T-cell (primary cell): ENCODE measurements at regions not wholly inside any gene's neighbourhood (a gene's known extent, or its start where the extent isn't known, plus 50 kb on each side); places are given as distances from the start of the nearest gene placed in this dataset.
A peak's percentile ranks its signal among the peaks of the same experiment; 100 is the strongest.

Source experiments
- ATAC-seq, 4 experiments: fragments of 200-7000 bp in 3 of 4; fragments of 150-1000 bp in 1 of 4; cut with Tn5 transposase; replicated peaks in 1 of 4; 1 replicate in 3 of 4; 2 replicates in 1 of 4; pipeline ENCODE4 v1.10.0; 2021; ENCODE audit warnings: moderate library complexity in 3 of 4, mild to moderate bottlenecking in 2 of 4, moderate number of reproducible peaks in 1 of 4
- CTCF ChIA-PET, 2 donors: fragments of 300-600 bp; sonication (Branson Sonifier 250); formaldehyde crosslinking; loops; one replicate each; lab custom pipeline; 2022; ENCODE audit warnings: antibody characterized with exemption in 2 of 2; lab: Charles Lee
- POLR2A ChIA-PET, 2 donors: fragments of 300-600 bp; sonication (Branson Sonifier 250); formaldehyde crosslinking; loops; one replicate each; lab custom pipeline; 2022; ENCODE audit warnings: antibody characterized with exemption in 2 of 2; lab: Charles Lee
- DNase-seq, 35 experiments: peaks; one replicate each; pipeline versions ENCODE4 v3.0.0 to v3.0.0-alpha.2; 2013 to 2023
- H3K27ac ChIP-seq: one replicate; pipeline ENCODE4 v1.5.1; 2013; ENCODE audit warnings: low read length
- H3K27me3 ChIP-seq, 2 experiments: replicated peaks in 1 of 2; 1 replicate in 1 of 2; 2 replicates in 1 of 2; pipeline versions ENCODE4 v1.6.1 to v1.7.0; 2013; ENCODE audit warnings: low read length in 1 of 2, mixed read lengths in 1 of 2; ENCODE audit not compliant: control insufficient read depth in 2 of 2, insufficient read depth in 2 of 2; ENCODE audit errors: extremely low read depth in 1 of 2
- H3K36me3 ChIP-seq, 2 donors: 1 replicate in 1 of 2; 2 replicates in 1 of 2; pipeline versions ENCODE4 v1.6.1 to v1.7.0; 2013; ENCODE audit warnings: low read length in 1 of 2; ENCODE audit not compliant: control insufficient read depth in 2 of 2, insufficient read depth in 1 of 2; ENCODE audit errors: extremely low read depth in 1 of 2
- H3K4me1 ChIP-seq, 2 experiments: 1 replicate in 1 of 2; 2 replicates in 1 of 2; pipeline versions ENCODE4 v1.6.1 to v1.7.0; 2013; ENCODE audit warnings: low read length in 2 of 2, mixed read lengths in 1 of 2; ENCODE audit not compliant: insufficient read depth in 2 of 2, control insufficient read depth in 1 of 2; ENCODE audit errors: extremely low read depth in 1 of 2
- H3K4me3 ChIP-seq, 2 donors: 1 replicate in 1 of 2; 2 replicates in 1 of 2; pipeline versions ENCODE4 v1.5.1 to v1.7.0; 2013; ENCODE audit warnings: mild to moderate bottlenecking in 2 of 2, low read length in 1 of 2, moderate library complexity in 1 of 2; ENCODE audit not compliant: control insufficient read depth in 1 of 2; ENCODE audit errors: extremely low read depth in 1 of 2
- H3K9me3 ChIP-seq: 2 replicates; pipeline ENCODE4 v1.7.0; 2013
- H3K27ac Mint-ChIP-seq, 2 donors: one replicate each; pipeline ENCODE4 v1.8.0; 2020 to 2021; ENCODE audit warnings: mild to moderate bottlenecking in 2 of 2, mixed read lengths in 2 of 2
- H3K27me3 Mint-ChIP-seq, 2 donors: one replicate each; pipeline ENCODE4 v1.8.0; 2021 to 2022; ENCODE audit warnings: mixed read lengths in 2 of 2
- H3K36me3 Mint-ChIP-seq: one replicate; pipeline ENCODE4 v1.8.0; 2021; ENCODE audit warnings: mixed read lengths
- H3K4me1 Mint-ChIP-seq, 3 donors: one replicate each; pipeline ENCODE4 v1.8.0; 2020 to 2022; ENCODE audit warnings: mixed read lengths in 3 of 3, mild to moderate bottlenecking in 1 of 3
- H3K4me3 Mint-ChIP-seq, 3 donors: one replicate each; pipeline ENCODE4 v1.8.0; 2020 to 2022; ENCODE audit warnings: mild to moderate bottlenecking in 3 of 3, mixed read lengths in 3 of 3, moderate library complexity in 3 of 3
- H3K9me3 Mint-ChIP-seq, 3 donors: one replicate each; pipeline ENCODE4 v1.8.0; 2020 to 2022; ENCODE audit warnings: mixed read lengths in 3 of 3
- WGBS: methylation state at CpG from one replicate; pipeline ENCODE4 v1.1.5; 2013; ENCODE audit warnings: missing lambda C conversion rate; ENCODE audit not compliant: insufficient coverage; 5-methylcytosine and 5-hydroxymethylcytosine counted together

DNA sequence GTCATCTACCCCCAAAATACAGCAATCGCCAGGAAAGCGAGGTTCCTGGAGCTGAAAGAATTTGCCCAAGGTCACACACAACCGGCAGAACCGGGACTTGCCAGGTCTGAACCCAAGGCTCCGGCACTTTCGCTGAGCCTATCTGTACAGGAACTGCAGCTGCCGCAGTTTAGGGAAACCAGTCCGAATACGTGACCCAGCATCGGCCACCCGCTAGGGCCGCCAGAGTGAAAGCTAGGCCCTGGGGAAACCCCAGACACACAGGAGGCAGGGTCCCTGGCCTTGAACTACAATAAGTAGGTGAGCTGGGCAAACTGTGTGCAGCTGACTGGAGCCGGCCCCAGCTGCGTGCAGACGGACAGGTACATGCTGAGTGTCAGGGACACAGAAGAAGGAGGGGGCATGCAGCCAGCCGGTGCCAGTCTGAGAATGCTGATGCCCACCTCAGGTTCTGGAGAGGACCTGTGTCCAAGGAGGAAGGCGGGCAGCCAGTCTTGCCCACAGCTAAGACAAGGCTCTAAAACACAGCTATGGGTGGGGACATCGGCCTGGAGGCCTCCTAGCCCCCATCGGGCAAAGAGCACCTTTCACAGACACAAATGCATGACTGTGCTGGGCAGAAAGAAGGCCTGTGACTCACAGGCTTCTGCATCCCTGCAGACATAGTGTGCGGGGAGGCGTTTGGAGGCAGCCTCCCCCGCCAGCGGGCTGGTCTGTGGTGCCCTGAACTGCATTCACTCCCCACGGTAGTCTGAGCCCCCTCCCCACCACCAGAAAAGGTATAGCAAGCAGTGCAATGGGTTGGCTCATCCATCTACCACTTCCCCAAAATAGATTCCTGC lies 107.4 kb upstream of the ID2 start:
- Mint-ChIP-seq H3K4me1 (peaks cover 33 to 44% (median 34%) of the 10 kb centered on the region in 3 donors), H3K9me3 (no peaks in the 10 kb centered on the region), H3K27me3 (peaks cover 7 to 8% of the 10 kb centered on the region in 2 donors), H3K27ac (peak overlapping the region in 1 of 2 donors; percentile 15), H3K4me3 (peak overlapping the region; percentile 3 to 67 (median 32)), H3K36me3 (no peaks in the 10 kb centered on the region)
- DNase-seq (peak in 1 of 35 experiments; percentile 5), ATAC-seq (no peak)
- peaks cover 0 to 31% of the 10 kb centered on the region in 2 experiments for H3K27me3 ChIP-seq
- CTCF ChIA-PET = no interaction called here
- H3K4me3 ChIP-seq = no peak overlapping the region
- H3K27ac ChIP-seq = no peak overlapping the region
- H3K36me3 ChIP-seq = no peaks in the 10 kb centered on the region
- POLR2A ChIA-PET = interaction anchor here (0.6 to 1.0 kb wide), 2 partner anchors 107 to 291 kb away, joined by 3 read pairs; no protein-coding TSS in a partner anchor
- peaks cover 18 to 29% of the 10 kb centered on the region in 2 experiments for H3K4me1 ChIP-seq
- 94% methylated on average over 18 of the region's 24 CpGs for WGBS
- no peaks in the 10 kb centered on the region for H3K9me3 ChIP-seq

GRCh38 chr2:8575038-8575833 lies 106.6 kb upstream of the ID2 start:
- Mint-ChIP-seq H3K4me1 (peaks cover 34 to 48% (median 34%) of the 10 kb centered on the region in 3 donors), H3K27me3 (peaks cover 7 to 8% of the 10 kb centered on the region in 2 donors), H3K36me3 (no peaks in the 10 kb centered on the region), H3K27ac (no peak overlapping the region), H3K9me3 (no peaks in the 10 kb centered on the region), H3K4me3 (peak overlapping the region; percentile 13 to 67 (median 32))
- WGBS = 50% methylated on average over 10 of the region's 24 CpGs
- ChIA-PET CTCF (no interaction called here), POLR2A (interaction anchor here in 1 of 2 donors (1.0 kb wide), 1 partner anchor 106 kb away, joined by 3 read pairs; no protein-coding TSS in a partner anchor)
- Histone ChIP-seq H3K9me3 (no peaks in the 10 kb centered on the region), H3K4me1 (peaks cover 18 to 30% of the 10 kb centered on the region in 2 experiments), H3K4me3 (peak overlapping the region in 1 of 2 donors; percentile 33), H3K27me3 (peaks cover 0 to 31% of the 10 kb centered on the region in 2 experiments), H3K36me3 (no peaks in the 10 kb centered on the region), H3K27ac (no peak overlapping the region)
- ATAC-seq (peak; percentile 78 to 87 (median 85)), DNase-seq (peak; percentile 37 to 75 (median 58))

DNA sequence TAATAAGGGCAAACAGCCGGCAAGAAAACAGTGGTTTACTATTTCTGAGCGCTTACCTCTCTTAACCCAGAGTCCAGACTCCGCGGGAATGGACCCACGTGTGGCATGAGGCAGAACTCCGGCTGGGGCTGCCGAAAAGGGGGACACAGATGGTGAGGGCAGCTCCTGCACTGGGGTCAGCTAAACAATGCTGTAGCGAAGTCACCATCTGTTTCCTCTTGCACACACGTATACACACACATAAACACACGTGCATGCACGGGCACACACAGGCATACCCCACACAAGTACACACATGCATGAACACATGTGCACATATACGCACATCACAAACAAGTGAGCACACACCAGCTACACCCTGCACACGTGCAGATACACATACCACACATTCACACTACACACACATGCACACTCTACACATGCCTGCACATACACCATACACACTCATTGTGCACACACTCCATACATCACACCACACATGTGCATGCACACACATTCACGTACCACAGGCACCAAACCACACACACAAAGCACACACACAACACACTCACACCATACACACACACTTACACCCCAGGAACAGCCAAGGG lies 105.9 kb upstream of the ID2 start:
- no peaks in the 10 kb centered on the region for H3K9me3 ChIP-seq
- H3K4me1 ChIP-seq = peaks cover 18 to 37% of the 10 kb centered on the region in 2 experiments
- H3K4me3 ChIP-seq = peak overlapping the region in 1 of 2 donors; percentile 17
- Mint-ChIP-seq H3K36me3 (no peaks in the 10 kb centered on the region), H3K27me3 (peaks cover 7 to 8% of the 10 kb centered on the region in 2 donors), H3K4me1 (peaks cover 37 to 55% (median 38%) of the 10 kb centered on the region in 3 donors), H3K9me3 (no peaks in the 10 kb centered on the region), H3K4me3 (peak overlapping the region in 2 of 3 donors; percentile 13 to 67), H3K27ac (no peak overlapping the region)
- CTCF ChIA-PET = no interaction called here
- POLR2A ChIA-PET = interaction anchor here in 1 of 2 donors (1.0 kb wide), 1 partner anchor 106 kb away, joined by 3 read pairs; no protein-coding TSS in a partner anchor
- peak in 1 of 35 experiments; percentile 4 for DNase-seq
- ATAC-seq = no peak
- WGBS = 41% methylated on average over 13 of the region's 14 CpGs
- peaks cover 0 to 31% of the 10 kb centered on the region in 2 experiments for H3K27me3 ChIP-seq
- H3K36me3 ChIP-seq = no peaks in the 10 kb centered on the region
- no peak overlapping the region for H3K27ac ChIP-seq

GRCh38 chr2:8576525-8577167 lies 105.2 kb upstream of the ID2 start:
- Histone ChIP-seq H3K36me3 (no peaks in the 10 kb centered on the region), H3K27me3 (peaks cover 0 to 35% of the 10 kb centered on the region in 2 experiments), H3K27ac (no peak overlapping the region), H3K4me3 (no peak overlapping the region), H3K4me1 (peaks cover 20 to 42% of the 10 kb centered on the region in 2 experiments), H3K9me3 (no peaks in the 10 kb centered on the region)
- WGBS = 22% methylated on average over 7 of the region's 12 CpGs
- DNase-seq = peak in 19 of 35 experiments; percentile 12 to 58 (median 23)
- Mint-ChIP-seq H3K4me3 (peak overlapping the region in 1 of 3 donors; percentile 67), H3K4me1 (peaks cover 38 to 56% (median 38%) of the 10 kb centered on the region in 3 donors), H3K27me3 (peaks cover 7 to 8% of the 10 kb centered on the region in 2 donors), H3K36me3 (no peaks in the 10 kb centered on the region), H3K9me3 (no peaks in the 10 kb centered on the region), H3K27ac (no peak overlapping the region)
- POLR2A ChIA-PET = no interaction called here
- ATAC-seq = peak in 2 of 4 experiments; percentile 54 to 60
- CTCF ChIA-PET = no interaction called here

DNA sequence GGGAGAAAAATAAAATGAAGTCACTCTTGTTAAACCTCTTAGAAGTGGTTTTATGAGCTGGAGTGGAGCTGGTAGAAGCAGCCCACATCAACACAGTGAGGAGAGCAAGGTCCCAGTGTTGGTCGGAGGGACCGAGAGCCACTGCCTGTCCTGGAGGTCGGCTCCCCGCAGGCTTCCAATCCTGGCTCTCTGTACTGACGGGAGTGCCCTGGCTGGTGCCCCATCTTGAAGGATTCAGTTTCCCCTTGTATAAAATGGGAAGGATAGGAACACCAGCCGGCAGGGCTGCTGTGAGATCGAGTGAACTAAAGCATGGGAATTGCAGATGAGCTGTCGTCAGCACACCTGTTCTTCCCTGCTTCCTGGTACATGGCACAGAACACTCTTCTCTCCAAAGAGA lies 104.3 kb upstream of the ID2 start:
- Mint-ChIP-seq H3K36me3 (no peaks in the 10 kb centered on the region), H3K27me3 (peaks cover 7 to 8% of the 10 kb centered on the region in 2 donors), H3K9me3 (no peaks in the 10 kb centered on the region), H3K4me1 (peaks cover 38 to 57% (median 39%) of the 10 kb centered on the region in 3 donors), H3K27ac (no peak overlapping the region), H3K4me3 (no peak overlapping the region)
- Histone ChIP-seq H3K27ac (no peak overlapping the region), H3K27me3 (peaks cover 0 to 41% of the 10 kb centered on the region in 2 experiments), H3K4me1 (peaks cover 20 to 42% of the 10 kb centered on the region in 2 experiments), H3K9me3 (no peaks in the 10 kb centered on the region), H3K4me3 (no peak overlapping the region), H3K36me3 (no peaks in the 10 kb centered on the region)
- DNase-seq = no peak
- ChIA-PET POLR2A (no interaction called here), CTCF (no interaction called here)
- no peak for ATAC-seq
- 80% methylated on average over 1 of the region's 8 CpGs for WGBS
